ENCODE measurements at regions not wholly inside any gene's neighbourhood (a gene's known extent, or its start where the extent isn't known, plus 50 kb on each side); places are given as distances from the start of the nearest gene placed in this dataset.
A peak's percentile ranks its signal among the peaks of the same experiment; 100 is the strongest.

- Histone ChIP-seq H3K36me3 (ENCODE audit: control insufficient read depth in 3 of 3, insufficient read depth in 2 of 3, low read depth in 1 of 3, low read length in 3 of 3) (no peaks in the 10 kb centered on the region), H3K4me1 (ENCODE audit: control insufficient read depth in 3 of 3, insufficient read depth in 2 of 3, low read depth in 1 of 3, low read length in 2 of 3) (peaks cover 0 to 2% (median 0%) of the 10 kb centered on the region in 3 donors), H3K27me3 (ENCODE audit: control insufficient read depth in 3 of 3, insufficient read depth in 3 of 3, low read length in 3 of 3) (peaks cover 0 to 26% (median 1%) of the 10 kb centered on the region in 3 donors), H3K27ac (ENCODE audit: low read depth in 1 of 3, low read length in 2 of 3) (no peak overlapping the region), H3K9me3 (ENCODE audit: control insufficient read depth in 2 of 2, insufficient read depth in 1 of 2, low read depth in 1 of 2, low read length in 1 of 2) (no peaks in the 10 kb centered on the region), H3K4me3 (ENCODE audit: low read depth in 1 of 3, low read length in 3 of 3) (no peak overlapping the region)
- FAIRE-seq (no peak), DNase-seq (no peak)
- 75 to 86% (median 83%) methylated on average over 2 of the region's 2 CpGs for WGBS, 3 donors
Observed at GRCh38 chr15:69982037-69982436, 115.7 kb downstream of the TLE3 start.

GRCh38 chr15:69983696-69984265 lies 113.9 kb downstream of the TLE3 start:
- DNase-seq (no peak), FAIRE-seq (no peak)
- Histone ChIP-seq H3K4me1 (ENCODE audit: control insufficient read depth in 3 of 3, insufficient read depth in 2 of 3, low read depth in 1 of 3, low read length in 2 of 3) (peaks cover 0 to 2% (median 0%) of the 10 kb centered on the region in 3 donors), H3K36me3 (ENCODE audit: control insufficient read depth in 3 of 3, insufficient read depth in 2 of 3, low read depth in 1 of 3, low read length in 3 of 3) (no peaks in the 10 kb centered on the region), H3K27me3 (ENCODE audit: control insufficient read depth in 3 of 3, insufficient read depth in 3 of 3, low read length in 3 of 3) (peaks cover 0 to 22% (median 1%) of the 10 kb centered on the region in 3 donors), H3K27ac (ENCODE audit: low read depth in 1 of 3, low read length in 2 of 3) (no peak overlapping the region), H3K9me3 (ENCODE audit: control insufficient read depth in 2 of 2, insufficient read depth in 1 of 2, low read depth in 1 of 2, low read length in 1 of 2) (no peaks in the 10 kb centered on the region), H3K4me3 (ENCODE audit: low read depth in 1 of 3, low read length in 3 of 3) (no peak overlapping the region)
- WGBS, 3 donors, result 79 to 85% (median 85%) methylated on average over 7 of the region's 7 CpGs

- Histone ChIP-seq H3K4me3 (ENCODE audit: low read depth in 1 of 3, low read length in 3 of 3) (no peak overlapping the region), H3K9me3 (ENCODE audit: control insufficient read depth in 2 of 2, insufficient read depth in 1 of 2, low read depth in 1 of 2, low read length in 1 of 2) (no peaks in the 10 kb centered on the region), H3K4me1 (ENCODE audit: control insufficient read depth in 3 of 3, insufficient read depth in 2 of 3, low read depth in 1 of 3, low read length in 2 of 3) (peaks cover 0 to 8% (median 0%) of the 10 kb centered on the region in 3 donors), H3K27ac (ENCODE audit: low read depth in 1 of 3, low read length in 2 of 3) (no peak overlapping the region), H3K36me3 (ENCODE audit: control insufficient read depth in 3 of 3, insufficient read depth in 2 of 3, low read depth in 1 of 3, low read length in 3 of 3) (no peaks in the 10 kb centered on the region), H3K27me3 (ENCODE audit: control insufficient read depth in 3 of 3, insufficient read depth in 3 of 3, low read length in 3 of 3) (peaks cover 0 to 15% (median 1%) of the 10 kb centered on the region in 3 donors)
- WGBS, 3 donors, result 54 to 74% (median 63%) methylated on average over 9 of the region's 9 CpGs
- no peak for FAIRE-seq
- peak in 1 of 2 donors; percentile 61 for DNase-seq
Observed at GRCh38 chr15:69987492-69988489, 109.9 kb downstream of the TLE3 start.

GRCh38 chr15:69988541-69989225 lies 109.0 kb downstream of the TLE3 start:
- H3K36me3 ChIP-seq (ENCODE audit: control insufficient read depth in 3 of 3, insufficient read depth in 2 of 3, low read depth in 1 of 3, low read length in 3 of 3), result no peaks in the 10 kb centered on the region
- H3K4me3 ChIP-seq (ENCODE audit: low read depth in 1 of 3, low read length in 3 of 3), result no peak overlapping the region
- FAIRE-seq (no peak), DNase-seq (no peak)
- peaks cover 0 to 9% (median 1%) of the 10 kb centered on the region in 3 donors for H3K27me3 ChIP-seq (ENCODE audit: control insufficient read depth in 3 of 3, insufficient read depth in 3 of 3, low read length in 3 of 3)
- H3K4me1 ChIP-seq (ENCODE audit: control insufficient read depth in 3 of 3, insufficient read depth in 2 of 3, low read depth in 1 of 3, low read length in 2 of 3), result peaks cover 0 to 8% (median 0%) of the 10 kb centered on the region in 3 donors
- 78 to 85% (median 82%) methylated on average over 10 of the region's 10 CpGs for WGBS, 3 donors
- no peaks in the 10 kb centered on the region for H3K9me3 ChIP-seq (ENCODE audit: control insufficient read depth in 2 of 2, insufficient read depth in 1 of 2, low read depth in 1 of 2, low read length in 1 of 2)
- H3K27ac ChIP-seq (ENCODE audit: low read depth in 1 of 3, low read length in 2 of 3), result no peak overlapping the region

GRCh38 chr15:69990566-69991421 lies 106.9 kb downstream of the TLE3 start:
- H3K9me3 ChIP-seq (ENCODE audit: control insufficient read depth in 2 of 2, insufficient read depth in 1 of 2, low read depth in 1 of 2, low read length in 1 of 2), result peaks cover 0 to 3% of the 10 kb centered on the region in 2 donors
- FAIRE-seq, result no peak
- H3K36me3 ChIP-seq (ENCODE audit: control insufficient read depth in 3 of 3, insufficient read depth in 2 of 3, low read depth in 1 of 3, low read length in 3 of 3), result no peaks in the 10 kb centered on the region
- peaks cover 0 to 6% (median 0%) of the 10 kb centered on the region in 3 donors for H3K27me3 ChIP-seq (ENCODE audit: control insufficient read depth in 3 of 3, insufficient read depth in 3 of 3, low read length in 3 of 3)
- H3K4me3 ChIP-seq (ENCODE audit: low read depth in 1 of 3, low read length in 3 of 3), result no peak overlapping the region
- H3K27ac ChIP-seq (ENCODE audit: low read depth in 1 of 3, low read length in 2 of 3), result no peak overlapping the region
- no peak for DNase-seq
- WGBS, 3 donors, result 69 to 87% (median 80%) methylated on average over 20 of the region's 20 CpGs
- peaks cover 0 to 8% (median 0%) of the 10 kb centered on the region in 3 donors for H3K4me1 ChIP-seq (ENCODE audit: control insufficient read depth in 3 of 3, insufficient read depth in 2 of 3, low read depth in 1 of 3, low read length in 2 of 3)

GRCh38 chr15:69991551-69991980 lies 106.2 kb downstream of the TLE3 start:
- no peak for FAIRE-seq
- H3K27me3 ChIP-seq (ENCODE audit: control insufficient read depth in 3 of 3, insufficient read depth in 3 of 3, low read length in 3 of 3), result no peaks in the 10 kb centered on the region
- 76 to 87% (median 87%) methylated on average over 10 of the region's 10 CpGs for WGBS, 3 donors

GRCh38 chr15:69992348-69992747 lies 105.4 kb downstream of the TLE3 start:
- DNase-seq (peak; percentile 73 to 94), FAIRE-seq (no peak)
- Histone ChIP-seq H3K27ac (ENCODE audit: low read depth in 1 of 3, low read length in 2 of 3) (peak overlapping the region in 1 of 3 donors; percentile 36), H3K27me3 (ENCODE audit: control insufficient read depth in 3 of 3, insufficient read depth in 3 of 3, low read length in 3 of 3) (no peaks in the 10 kb centered on the region), H3K4me1 (ENCODE audit: control insufficient read depth in 3 of 3, insufficient read depth in 2 of 3, low read depth in 1 of 3, low read length in 2 of 3) (peaks cover 0 to 15% (median 5%) of the 10 kb centered on the region in 3 donors), H3K4me3 (ENCODE audit: low read depth in 1 of 3, low read length in 3 of 3) (no peak overlapping the region), H3K9me3 (ENCODE audit: control insufficient read depth in 2 of 2, insufficient read depth in 1 of 2, low read depth in 1 of 2, low read length in 1 of 2) (peaks cover 0 to 3% of the 10 kb centered on the region in 2 donors), H3K36me3 (ENCODE audit: control insufficient read depth in 3 of 3, insufficient read depth in 2 of 3, low read depth in 1 of 3, low read length in 3 of 3) (no peaks in the 10 kb centered on the region)
- WGBS, 3 donors, result 15 to 67% (median 53%) methylated on average over 7 of the region's 7 CpGs

More at GRCh38 chr15:69991551-69991980, 106.2 kb downstream of the TLE3 start:
- H3K36me3 ChIP-seq (ENCODE audit: control insufficient read depth in 3 of 3, insufficient read depth in 2 of 3, low read depth in 1 of 3, low read length in 3 of 3), result no peaks in the 10 kb centered on the region
- H3K27ac ChIP-seq (ENCODE audit: low read depth in 1 of 3, low read length in 2 of 3), result no peak overlapping the region
- H3K9me3 ChIP-seq (ENCODE audit: control insufficient read depth in 2 of 2, insufficient read depth in 1 of 2, low read depth in 1 of 2, low read length in 1 of 2), result peaks cover 0 to 3% of the 10 kb centered on the region in 2 donors
- no peak for DNase-seq
- H3K4me3 ChIP-seq (ENCODE audit: low read depth in 1 of 3, low read length in 3 of 3), result no peak overlapping the region
- peaks cover 0 to 11% (median 5%) of the 10 kb centered on the region in 3 donors for H3K4me1 ChIP-seq (ENCODE audit: control insufficient read depth in 3 of 3, insufficient read depth in 2 of 3, low read depth in 1 of 3, low read length in 2 of 3)

Data from small intestine (tissue), 7 donors.